IMR-90 (cell line): ENCODE measurements at regions not wholly inside any gene's neighbourhood (a gene's known extent, or its start where the extent isn't known, plus 50 kb on each side); places are given as distances from the start of the nearest gene placed in this dataset.

Experiments used
- CEBPB ChIP-seq: IDR thresholded peaks from 2 replicates; pipeline ENCODE4 v1.6.1; 2012; ENCODE audit warnings: low read depth, low read length, improper control_type of control experiment
- FOS ChIP-seq: fragments of 150-350 bp; IDR thresholded peaks from 2 replicates; pipeline ENCODE4 v1.6.1; 2016; ENCODE audit warnings: low read depth, low read length
- MXI1 ChIP-seq: IDR thresholded peaks from 2 replicates; pipeline ENCODE4 v1.6.1; 2012; ENCODE audit warnings: low read depth, mild to moderate bottlenecking, low read length, moderate library complexity, borderline replicate concordance
- POLR2A ChIP-seq: IDR thresholded peaks from 2 replicates; pipeline ENCODE4 v1.6.1; 2012; ENCODE audit warnings: mild to moderate bottlenecking, low read depth, low read length
- RAD21 ChIP-seq: IDR thresholded peaks from 2 replicates; pipeline ENCODE4 v1.6.1; 2012; ENCODE audit warnings: low read length, improper control_type of control experiment
- RFX5 ChIP-seq: IDR thresholded peaks from 2 replicates; pipeline ENCODE4 v1.8.0; 2012; ENCODE audit warnings: low read depth, mild to moderate bottlenecking, low read length, moderate library complexity
- SMC3 ChIP-seq: fragments of 150-350 bp; IDR thresholded peaks from 2 replicates; pipeline ENCODE4 v1.6.1; 2016; ENCODE audit warnings: low read depth, mild to moderate bottlenecking, antibody characterized with exemption, low read length, moderate library complexity
- TF ChIP-seq, protein P1 (sequence below): conservative IDR thresholded peaks from 2 replicates; pipeline ENCODE4 v1.5.1; 2012; ENCODE audit warnings: mild to moderate bottlenecking, low read depth, low read length, improper control_type of control experiment
- TF ChIP-seq, protein P2 (sequence below): fragments of 150-350 bp; IDR thresholded peaks from 2 replicates; pipeline ENCODE4 v1.6.1; 2016; ENCODE audit warnings: low read depth, mild to moderate bottlenecking, low read length, moderate library complexity, borderline replicate concordance
- TF ChIP-seq, protein P3 (sequence below): fragments of 150-350 bp; IDR thresholded peaks from 2 replicates; pipeline ENCODE4 v1.6.1; 2017; ENCODE audit warnings: mild to moderate bottlenecking, antibody characterized with exemption, low read length, low read depth

DNA sequence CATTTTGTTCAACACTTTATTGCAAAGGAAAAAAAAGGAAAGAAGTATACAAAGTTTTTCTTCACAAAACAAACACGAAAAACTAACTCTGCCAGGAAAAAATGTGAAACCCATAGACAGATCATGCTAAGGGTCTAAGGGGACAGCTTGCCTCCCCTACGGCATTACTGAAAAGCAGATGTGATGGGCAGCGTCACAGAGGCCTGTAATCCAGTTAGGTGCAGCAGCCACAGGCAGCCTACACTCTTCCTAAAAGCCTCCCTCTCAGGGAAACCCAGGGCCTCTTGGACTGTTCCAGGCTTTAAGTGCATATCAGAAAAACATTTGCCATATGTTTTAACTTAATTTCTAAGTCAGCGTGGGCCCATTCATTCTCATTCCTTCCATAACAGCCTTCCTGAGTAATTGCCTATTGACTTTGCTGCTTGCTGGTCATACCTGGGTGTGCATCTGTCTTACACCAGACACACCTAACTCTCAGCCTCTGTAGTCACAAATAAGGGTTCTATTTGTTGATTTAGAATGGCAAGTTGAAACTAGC lies 135.7 kb upstream of the SERP2 start:
- TF ChIP-seq POLR2A (no peak), SMC3 (no peak), FOS (no peak), MXI1 (no peak), RAD21 (no peak), RFX5 (no peak), CEBPB (no peak)
- TF ChIP-seq, protein P1, sequence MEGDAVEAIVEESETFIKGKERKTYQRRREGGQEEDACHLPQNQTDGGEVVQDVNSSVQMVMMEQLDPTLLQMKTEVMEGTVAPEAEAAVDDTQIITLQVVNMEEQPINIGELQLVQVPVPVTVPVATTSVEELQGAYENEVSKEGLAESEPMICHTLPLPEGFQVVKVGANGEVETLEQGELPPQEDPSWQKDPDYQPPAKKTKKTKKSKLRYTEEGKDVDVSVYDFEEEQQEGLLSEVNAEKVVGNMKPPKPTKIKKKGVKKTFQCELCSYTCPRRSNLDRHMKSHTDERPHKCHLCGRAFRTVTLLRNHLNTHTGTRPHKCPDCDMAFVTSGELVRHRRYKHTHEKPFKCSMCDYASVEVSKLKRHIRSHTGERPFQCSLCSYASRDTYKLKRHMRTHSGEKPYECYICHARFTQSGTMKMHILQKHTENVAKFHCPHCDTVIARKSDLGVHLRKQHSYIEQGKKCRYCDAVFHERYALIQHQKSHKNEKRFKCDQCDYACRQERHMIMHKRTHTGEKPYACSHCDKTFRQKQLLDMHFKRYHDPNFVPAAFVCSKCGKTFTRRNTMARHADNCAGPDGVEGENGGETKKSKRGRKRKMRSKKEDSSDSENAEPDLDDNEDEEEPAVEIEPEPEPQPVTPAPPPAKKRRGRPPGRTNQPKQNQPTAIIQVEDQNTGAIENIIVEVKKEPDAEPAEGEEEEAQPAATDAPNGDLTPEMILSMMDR: no peak
- TF ChIP-seq, protein P2, sequence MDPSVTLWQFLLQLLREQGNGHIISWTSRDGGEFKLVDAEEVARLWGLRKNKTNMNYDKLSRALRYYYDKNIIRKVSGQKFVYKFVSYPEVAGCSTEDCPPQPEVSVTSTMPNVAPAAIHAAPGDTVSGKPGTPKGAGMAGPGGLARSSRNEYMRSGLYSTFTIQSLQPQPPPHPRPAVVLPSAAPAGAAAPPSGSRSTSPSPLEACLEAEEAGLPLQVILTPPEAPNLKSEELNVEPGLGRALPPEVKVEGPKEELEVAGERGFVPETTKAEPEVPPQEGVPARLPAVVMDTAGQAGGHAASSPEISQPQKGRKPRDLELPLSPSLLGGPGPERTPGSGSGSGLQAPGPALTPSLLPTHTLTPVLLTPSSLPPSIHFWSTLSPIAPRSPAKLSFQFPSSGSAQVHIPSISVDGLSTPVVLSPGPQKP: no peak
- TF ChIP-seq, protein P3, sequence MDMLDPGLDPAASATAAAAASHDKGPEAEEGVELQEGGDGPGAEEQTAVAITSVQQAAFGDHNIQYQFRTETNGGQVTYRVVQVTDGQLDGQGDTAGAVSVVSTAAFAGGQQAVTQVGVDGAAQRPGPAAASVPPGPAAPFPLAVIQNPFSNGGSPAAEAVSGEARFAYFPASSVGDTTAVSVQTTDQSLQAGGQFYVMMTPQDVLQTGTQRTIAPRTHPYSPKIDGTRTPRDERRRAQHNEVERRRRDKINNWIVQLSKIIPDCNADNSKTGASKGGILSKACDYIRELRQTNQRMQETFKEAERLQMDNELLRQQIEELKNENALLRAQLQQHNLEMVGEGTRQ: no peak
